BE2C (cell line): ENCODE measurements at regions not wholly inside any gene's neighbourhood (a gene's known extent, or its start where the extent isn't known, plus 50 kb on each side); places are given as distances from the start of the nearest gene placed in this dataset.

Experiments
- DNase-seq: peaks from one replicate; pipeline ENCODE4 v3.0.0-alpha.2; 2020
- H3K27me3 ChIP-seq: fragments of 250-450 bp; sonication (Bioruptor Pico); 2 replicates; pipeline ENCODE4 v1.5.1; 2020; ENCODE audit warnings: mild to moderate bottlenecking
- H3K36me3 ChIP-seq: fragments of 250-450 bp; sonication (Bioruptor Pico); 2 replicates; pipeline ENCODE4 v1.5.1; 2020; ENCODE audit warnings: mild to moderate bottlenecking
- H3K4me1 ChIP-seq: fragments of 250-450 bp; sonication (Bioruptor Pico); 2 replicates; pipeline ENCODE4 v1.5.1; 2020
- H3K4me3 ChIP-seq: 2 replicates; pipeline ENCODE4 v1.5.1; 2011; ENCODE audit warnings: low read depth, low read length
- H3K9me3 ChIP-seq: fragments of 250-450 bp; sonication (Bioruptor Pico); 2 replicates; pipeline ENCODE4 v1.5.1; 2020
- TF ChIP-seq, protein P1 (sequence below): IDR thresholded peaks from 2 replicates; pipeline ENCODE4 v1.5.1; 2012; ENCODE audit warnings: mild to moderate bottlenecking, low read depth, low read length

DNA sequence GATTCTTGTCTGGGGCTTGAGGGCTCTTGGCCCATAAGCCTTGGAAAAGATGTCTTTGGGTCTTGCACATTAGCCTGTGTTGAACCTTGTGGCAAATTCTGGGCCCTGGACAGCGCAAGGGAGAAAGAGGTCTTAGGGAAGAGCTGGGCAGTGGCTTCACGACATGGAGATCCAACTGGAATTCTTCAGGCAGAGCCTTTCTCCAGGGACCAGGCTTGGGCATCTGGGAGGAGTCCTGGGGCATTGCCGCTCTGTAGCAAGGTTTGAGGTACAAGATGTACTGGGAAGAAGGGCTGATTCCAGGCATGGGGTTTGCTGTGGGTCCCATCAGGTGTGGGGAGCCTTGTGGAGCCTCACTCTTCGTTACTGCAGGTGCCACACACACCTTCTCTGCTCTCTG, 104.0 kb upstream of the ACTRT1 start:
- no peak for DNase-seq
- no peaks in the 10 kb centered on the region for H3K9me3 ChIP-seq
- H3K4me3 ChIP-seq, result no peak overlapping the region
- H3K27me3 ChIP-seq, result no peaks in the 10 kb centered on the region
- no peaks in the 10 kb centered on the region for H3K36me3 ChIP-seq
- TF ChIP-seq, protein P1, sequence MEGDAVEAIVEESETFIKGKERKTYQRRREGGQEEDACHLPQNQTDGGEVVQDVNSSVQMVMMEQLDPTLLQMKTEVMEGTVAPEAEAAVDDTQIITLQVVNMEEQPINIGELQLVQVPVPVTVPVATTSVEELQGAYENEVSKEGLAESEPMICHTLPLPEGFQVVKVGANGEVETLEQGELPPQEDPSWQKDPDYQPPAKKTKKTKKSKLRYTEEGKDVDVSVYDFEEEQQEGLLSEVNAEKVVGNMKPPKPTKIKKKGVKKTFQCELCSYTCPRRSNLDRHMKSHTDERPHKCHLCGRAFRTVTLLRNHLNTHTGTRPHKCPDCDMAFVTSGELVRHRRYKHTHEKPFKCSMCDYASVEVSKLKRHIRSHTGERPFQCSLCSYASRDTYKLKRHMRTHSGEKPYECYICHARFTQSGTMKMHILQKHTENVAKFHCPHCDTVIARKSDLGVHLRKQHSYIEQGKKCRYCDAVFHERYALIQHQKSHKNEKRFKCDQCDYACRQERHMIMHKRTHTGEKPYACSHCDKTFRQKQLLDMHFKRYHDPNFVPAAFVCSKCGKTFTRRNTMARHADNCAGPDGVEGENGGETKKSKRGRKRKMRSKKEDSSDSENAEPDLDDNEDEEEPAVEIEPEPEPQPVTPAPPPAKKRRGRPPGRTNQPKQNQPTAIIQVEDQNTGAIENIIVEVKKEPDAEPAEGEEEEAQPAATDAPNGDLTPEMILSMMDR, result no peak
- no peaks in the 10 kb centered on the region for H3K4me1 ChIP-seq

DNA sequence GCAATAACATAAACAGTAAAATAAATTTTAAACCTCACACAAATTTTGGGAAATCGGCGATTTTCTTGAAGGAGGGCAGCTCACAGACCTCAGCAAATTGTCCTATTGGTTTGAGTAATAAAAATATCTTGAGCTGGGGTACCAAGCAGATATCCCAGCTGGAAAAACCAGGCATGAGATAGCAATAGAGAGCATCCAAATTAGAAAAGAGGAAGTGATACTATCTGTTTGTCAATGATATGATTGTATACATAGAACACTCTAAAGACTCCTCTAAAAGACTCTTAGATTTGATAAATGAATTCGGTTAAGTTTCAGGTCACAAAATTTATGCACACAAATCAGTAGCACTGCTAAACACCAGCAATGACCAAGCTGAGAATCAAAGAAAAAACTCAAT, 90.5 kb upstream of the ACTRT1 start:
- no peak for DNase-seq
- Histone ChIP-seq H3K36me3 (no peaks in the 10 kb centered on the region), H3K4me3 (no peak overlapping the region), H3K27me3 (no peaks in the 10 kb centered on the region), H3K4me1 (no peaks in the 10 kb centered on the region), H3K9me3 (no peaks in the 10 kb centered on the region)
- TF ChIP-seq, protein P1, result no peak

DNA sequence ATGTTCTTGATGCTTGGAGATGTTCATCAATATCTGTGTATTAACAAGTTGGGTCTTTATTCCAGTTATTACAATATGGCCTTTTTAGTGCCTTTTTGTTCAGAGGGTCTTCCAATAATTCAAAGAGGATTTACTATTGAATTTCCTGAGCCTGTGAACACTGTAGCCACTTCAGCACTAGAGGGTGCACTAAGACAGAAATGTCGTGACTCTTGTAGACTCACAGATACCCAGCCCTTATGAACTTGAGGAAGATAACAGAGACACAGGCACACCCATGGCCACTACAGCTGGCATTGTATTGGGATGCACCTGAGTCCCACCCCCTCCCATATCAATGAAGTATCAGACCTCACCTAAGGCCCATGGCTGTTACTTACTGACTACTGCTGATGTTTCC, 54.4 kb upstream of the ACTRT1 start:
- Histone ChIP-seq H3K4me1 (no peaks in the 10 kb centered on the region), H3K27me3 (no peaks in the 10 kb centered on the region), H3K36me3 (no peaks in the 10 kb centered on the region), H3K4me3 (no peak overlapping the region), H3K9me3 (no peaks in the 10 kb centered on the region)
- DNase-seq, result peak; percentile 20
- TF ChIP-seq, protein P1, result peak; percentile 65

DNA sequence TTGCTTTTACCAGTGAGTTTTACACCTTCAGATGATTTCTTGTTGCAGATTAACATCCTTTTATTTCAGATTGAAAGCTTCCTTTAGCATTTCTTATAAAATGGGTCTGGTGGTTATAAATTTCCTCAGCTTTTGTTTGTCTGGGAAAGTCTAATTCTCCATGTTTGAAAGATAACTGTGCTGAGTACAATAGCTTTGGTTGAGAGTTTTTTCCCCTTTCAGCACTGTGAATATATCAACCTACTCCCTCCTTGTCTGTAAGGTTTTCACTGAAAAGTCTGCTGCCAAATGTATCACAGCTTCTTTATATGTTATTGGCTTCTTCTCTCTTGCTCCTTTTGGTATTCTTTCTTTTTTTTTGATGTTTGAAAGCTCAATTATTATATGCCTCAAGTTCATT, 53.5 kb upstream of the ACTRT1 start:
- no peak for DNase-seq
- Histone ChIP-seq H3K4me1 (no peaks in the 10 kb centered on the region), H3K36me3 (no peaks in the 10 kb centered on the region), H3K9me3 (no peaks in the 10 kb centered on the region), H3K27me3 (no peaks in the 10 kb centered on the region), H3K4me3 (no peak overlapping the region)
- TF ChIP-seq, protein P1, result no peak
